HEK293T (cell line): ENCODE measurements at regions not wholly inside any gene's neighbourhood (a gene's known extent, or its start where the extent isn't known, plus 50 kb on each side); places are given as distances from the start of the nearest gene placed in this dataset.

Source experiments
- CTCF ChIA-PET: fragments of 350-600 bp; formaldehyde crosslinking; extraction: SDS; loops from one replicate; lab custom pipeline; 2021; ENCODE audit warnings: antibody characterized with exemption, inconsistent platforms; lab: Yijun Ruan, JAX
- POLR2A ChIA-PET: fragments of 350-600 bp; formaldehyde crosslinking; extraction: SDS; loops from one replicate; lab custom pipeline; 2020; ENCODE audit warnings: antibody characterized with exemption, inconsistent platforms; lab: Yijun Ruan, JAX
- DNase-seq: peaks from one replicate; pipeline ENCODE4 v3.0.0; 2012; ENCODE audit warnings: mixed read lengths; ENCODE audit errors: extremely low spot score
- ARNT ChIP-seq: fragments of 450-650 bp; IDR thresholded peaks from 2 replicates; pipeline ENCODE4 v1.6.1; 2017; ENCODE audit warnings: mild to moderate bottlenecking
- BHLHE40 ChIP-seq: fragments of 450-650 bp; IDR thresholded peaks from 2 replicates; pipeline ENCODE4 v1.6.1; 2016; ENCODE audit warnings: mild to moderate bottlenecking, moderate library complexity, borderline replicate concordance
- CTBP1 ChIP-seq: fragments of 450-650 bp; IDR thresholded peaks from 2 replicates; pipeline ENCODE4 v1.6.1; 2016; ENCODE audit warnings: borderline replicate concordance
- ELF4 ChIP-seq: fragments of 450-650 bp; IDR thresholded peaks from 2 replicates; pipeline ENCODE4 v1.6.1; 2017; ENCODE audit warnings: antibody characterized with exemption
- FOXA1 ChIP-seq: fragments of 450-650 bp; IDR thresholded peaks from 2 replicates; pipeline ENCODE4 v1.6.1; 2016; ENCODE audit warnings: mild to moderate bottlenecking
- FOXK2 ChIP-seq: fragments of 450-650 bp; IDR thresholded peaks from 2 replicates; pipeline ENCODE4 v1.6.1; 2016; ENCODE audit warnings: mild to moderate bottlenecking
- FOXM1 ChIP-seq: fragments of 450-650 bp; IDR thresholded peaks from 2 replicates; pipeline ENCODE4 v1.6.1; 2017; ENCODE audit warnings: mild to moderate bottlenecking, borderline replicate concordance
- HDGF ChIP-seq: fragments of 450-650 bp; IDR thresholded peaks from 2 replicates; pipeline ENCODE4 v1.6.1; 2017; ENCODE audit warnings: antibody characterized with exemption, borderline replicate concordance
- L3MBTL2 ChIP-seq: fragments of 450-650 bp; conservative IDR thresholded peaks from 2 replicates; pipeline ENCODE4 v1.6.1; 2016; ENCODE audit warnings: mild to moderate bottlenecking
- LEF1 ChIP-seq: fragments of 450-650 bp; IDR thresholded peaks from 2 replicates; pipeline ENCODE4 v1.6.1; 2017; ENCODE audit warnings: mild to moderate bottlenecking, borderline replicate concordance
- NFRKB ChIP-seq: fragments of 450-650 bp; IDR thresholded peaks from 2 replicates; pipeline ENCODE4 v1.6.1; 2016; ENCODE audit warnings: mild to moderate bottlenecking, moderate library complexity
- PKNOX1 ChIP-seq: fragments of 450-650 bp; IDR thresholded peaks from 2 replicates; pipeline ENCODE4 v1.6.1; 2016
- SP1 ChIP-seq: fragments of 450-650 bp; IDR thresholded peaks from 2 replicates; pipeline ENCODE4 v1.6.1; 2017
- SUZ12 ChIP-seq: fragments of 450-650 bp; IDR thresholded peaks from 2 replicates; pipeline ENCODE4 v1.6.1; 2016; ENCODE audit warnings: mild to moderate bottlenecking
- TARDBP ChIP-seq: fragments of 450-650 bp; IDR thresholded peaks from 2 replicates; pipeline ENCODE4 v1.6.1; 2016
- ZNF384 ChIP-seq: fragments of 450-650 bp; IDR thresholded peaks from 2 replicates; pipeline ENCODE4 v1.6.1; 2016

GRCh38 chr16:76748461-76749348 lies 442.3 kb upstream of the MON1B start:
- CTCF ChIA-PET, result no interaction called here
- no peak for TF ChIP-seq TARDBP
- TF ChIP-seq BHLHE40, result no peak
- no peak for TF ChIP-seq SUZ12
- TF ChIP-seq CTBP1, result no peak
- DNase-seq, result no peak
- POLR2A ChIA-PET, result no interaction called here

DNA sequence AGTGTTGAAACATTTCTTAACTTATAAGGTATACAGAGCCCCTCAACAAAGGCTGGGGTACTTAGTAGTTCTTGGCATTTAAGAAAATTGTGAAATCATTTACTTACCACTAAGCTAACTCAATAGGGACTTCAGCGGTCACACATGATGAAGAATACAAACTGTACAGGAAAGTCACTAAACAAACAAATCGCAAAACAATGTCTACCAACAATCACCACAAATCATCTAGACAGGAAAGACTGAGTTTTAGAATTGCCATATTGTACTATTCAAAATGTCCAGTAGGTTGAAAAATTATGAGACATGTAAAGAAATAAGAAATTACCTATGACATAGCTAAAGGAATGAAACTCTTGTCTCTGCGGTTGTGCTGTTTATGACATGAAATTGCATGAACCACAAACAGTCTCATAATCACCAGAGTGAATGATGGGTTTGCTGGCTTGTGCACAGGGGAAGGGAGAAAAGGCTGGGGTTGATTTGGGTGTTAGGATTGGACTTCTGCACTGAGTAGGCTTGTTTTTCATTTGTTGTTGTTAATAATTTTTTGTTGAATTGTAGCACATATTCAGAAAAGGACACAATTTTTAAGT lies 441.1 kb upstream of the MON1B start:
- TF ChIP-seq ELF4 (no peak), CTBP1 (no peak), FOXM1 (no peak), FOXK2 (no peak), L3MBTL2 (no peak), SUZ12 (no peak), NFRKB (no peak), PKNOX1 (no peak), ARNT (no peak), SP1 (no peak), HDGF (no peak)
- DNase-seq, result no peak
- POLR2A ChIA-PET, result no interaction called here
- CTCF ChIA-PET, result no interaction called here

- ChIA-PET POLR2A (no interaction called here), CTCF (no interaction called here)
- TF ChIP-seq ELF4 (no peak), FOXK2 (no peak), NFRKB (no peak), SUZ12 (no peak), ARNT (no peak), TARDBP (no peak), BHLHE40 (no peak), FOXM1 (no peak), HDGF (no peak), L3MBTL2 (no peak), PKNOX1 (no peak), CTBP1 (no peak), LEF1 (no peak), SP1 (no peak), FOXA1 (no peak)
- DNase-seq, result no peak
These were observed 435.5 kb upstream of the MON1B start for GRCh38 chr16:76755496-76755895.

- ChIA-PET POLR2A (no interaction called here), CTCF (no interaction called here)
- TF ChIP-seq HDGF (no peak), PKNOX1 (no peak), SP1 (no peak), L3MBTL2 (no peak), ARNT (no peak), FOXK2 (no peak), FOXA1 (no peak), ZNF384 (no peak), CTBP1 (no peak), ELF4 (no peak), BHLHE40 (no peak), FOXM1 (no peak), SUZ12 (no peak), LEF1 (no peak)
- no peak for DNase-seq
These were observed 434.6 kb upstream of the MON1B start for GRCh38 chr16:76756423-76756822.

DNA sequence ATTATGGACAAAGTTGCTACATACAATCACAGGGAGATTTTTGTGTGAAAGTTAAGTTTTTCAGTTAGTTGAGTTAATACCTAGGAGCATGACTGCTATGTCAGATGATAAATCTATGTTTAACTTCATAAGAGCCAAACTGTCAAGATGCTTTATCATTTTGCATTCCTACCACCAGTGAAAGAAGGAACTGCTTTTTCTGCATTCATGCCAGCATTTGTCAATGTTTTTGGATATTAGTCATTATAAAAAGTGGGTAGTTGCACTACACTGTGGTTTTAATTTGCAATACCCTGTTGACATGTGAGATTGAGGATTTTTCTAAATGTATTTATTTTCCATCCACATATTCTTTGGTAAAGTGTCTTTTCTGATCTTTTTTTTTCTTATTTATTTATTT lies 434.0 kb upstream of the MON1B start:
- no peak for TF ChIP-seq SUZ12
- no peak for TF ChIP-seq ZNF384
- no peak for TF ChIP-seq ELF4
- TF ChIP-seq BHLHE40, result no peak
- no peak for TF ChIP-seq HDGF
- no peak for TF ChIP-seq PKNOX1
- DNase-seq, result no peak
- POLR2A ChIA-PET, result no interaction called here
- CTCF ChIA-PET, result no interaction called here

GRCh38 chr16:76766538-76766937 lies 424.5 kb upstream of the MON1B start:
- ChIA-PET POLR2A (no interaction called here), CTCF (no interaction called here)
- TF ChIP-seq FOXA1, result no peak
- TF ChIP-seq SP1, result no peak
- no peak for TF ChIP-seq HDGF
- no peak for TF ChIP-seq BHLHE40
- TF ChIP-seq PKNOX1, result no peak
- TF ChIP-seq TARDBP, result no peak
- TF ChIP-seq ELF4, result no peak
- TF ChIP-seq NFRKB, result no peak
- no peak for TF ChIP-seq FOXK2
- no peak for TF ChIP-seq LEF1
- TF ChIP-seq FOXM1, result no peak
- no peak for DNase-seq
